Ishikawa (cell line): ENCODE measurements at regions not wholly inside any gene's neighbourhood (a gene's known extent, or its start where the extent isn't known, plus 50 kb on each side); places are given as distances from the start of the nearest gene placed in this dataset.

ENCODE experiments used
- CREB1 ChIP-seq: IDR thresholded peaks from 2 replicates; pipeline ENCODE4 v1.6.1; 2012; ENCODE audit warnings: low read depth
- TF ChIP-seq, protein P1 (sequence below): IDR thresholded peaks from 2 replicates; pipeline ENCODE4 v1.6.1; 2012; ENCODE audit warnings: low read depth, mild to moderate bottlenecking

DNA sequence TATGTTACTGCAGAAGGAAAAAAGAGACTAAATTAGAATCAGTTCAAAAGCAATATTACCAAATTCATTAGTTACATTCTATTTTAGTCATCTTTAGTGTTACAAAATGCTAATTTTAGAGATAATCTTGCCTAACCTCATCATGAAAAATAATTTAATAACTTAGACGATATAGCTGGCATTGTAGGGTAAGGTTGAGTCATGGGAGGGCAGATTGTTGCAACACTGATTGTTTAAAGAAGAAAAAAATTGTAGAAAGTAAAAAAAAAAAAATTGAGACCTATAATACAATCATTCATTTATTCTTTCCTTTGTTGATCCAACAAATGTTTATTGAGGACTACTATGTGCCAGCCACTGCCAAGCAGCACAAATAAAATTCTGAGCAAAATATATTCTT, 330.9 kb downstream of the GBA3 start:
- TF ChIP-seq, protein P1, sequence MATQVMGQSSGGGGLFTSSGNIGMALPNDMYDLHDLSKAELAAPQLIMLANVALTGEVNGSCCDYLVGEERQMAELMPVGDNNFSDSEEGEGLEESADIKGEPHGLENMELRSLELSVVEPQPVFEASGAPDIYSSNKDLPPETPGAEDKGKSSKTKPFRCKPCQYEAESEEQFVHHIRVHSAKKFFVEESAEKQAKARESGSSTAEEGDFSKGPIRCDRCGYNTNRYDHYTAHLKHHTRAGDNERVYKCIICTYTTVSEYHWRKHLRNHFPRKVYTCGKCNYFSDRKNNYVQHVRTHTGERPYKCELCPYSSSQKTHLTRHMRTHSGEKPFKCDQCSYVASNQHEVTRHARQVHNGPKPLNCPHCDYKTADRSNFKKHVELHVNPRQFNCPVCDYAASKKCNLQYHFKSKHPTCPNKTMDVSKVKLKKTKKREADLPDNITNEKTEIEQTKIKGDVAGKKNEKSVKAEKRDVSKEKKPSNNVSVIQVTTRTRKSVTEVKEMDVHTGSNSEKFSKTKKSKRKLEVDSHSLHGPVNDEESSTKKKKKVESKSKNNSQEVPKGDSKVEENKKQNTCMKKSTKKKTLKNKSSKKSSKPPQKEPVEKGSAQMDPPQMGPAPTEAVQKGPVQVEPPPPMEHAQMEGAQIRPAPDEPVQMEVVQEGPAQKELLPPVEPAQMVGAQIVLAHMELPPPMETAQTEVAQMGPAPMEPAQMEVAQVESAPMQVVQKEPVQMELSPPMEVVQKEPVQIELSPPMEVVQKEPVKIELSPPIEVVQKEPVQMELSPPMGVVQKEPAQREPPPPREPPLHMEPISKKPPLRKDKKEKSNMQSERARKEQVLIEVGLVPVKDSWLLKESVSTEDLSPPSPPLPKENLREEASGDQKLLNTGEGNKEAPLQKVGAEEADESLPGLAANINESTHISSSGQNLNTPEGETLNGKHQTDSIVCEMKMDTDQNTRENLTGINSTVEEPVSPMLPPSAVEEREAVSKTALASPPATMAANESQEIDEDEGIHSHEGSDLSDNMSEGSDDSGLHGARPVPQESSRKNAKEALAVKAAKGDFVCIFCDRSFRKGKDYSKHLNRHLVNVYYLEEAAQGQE = no peak
- TF ChIP-seq CREB1 = no peak
